ENCODE measurements at regions not wholly inside any gene's neighbourhood (a gene's known extent, or its start where the extent isn't known, plus 50 kb on each side); places are given as distances from the start of the nearest gene placed in this dataset.

DNA sequence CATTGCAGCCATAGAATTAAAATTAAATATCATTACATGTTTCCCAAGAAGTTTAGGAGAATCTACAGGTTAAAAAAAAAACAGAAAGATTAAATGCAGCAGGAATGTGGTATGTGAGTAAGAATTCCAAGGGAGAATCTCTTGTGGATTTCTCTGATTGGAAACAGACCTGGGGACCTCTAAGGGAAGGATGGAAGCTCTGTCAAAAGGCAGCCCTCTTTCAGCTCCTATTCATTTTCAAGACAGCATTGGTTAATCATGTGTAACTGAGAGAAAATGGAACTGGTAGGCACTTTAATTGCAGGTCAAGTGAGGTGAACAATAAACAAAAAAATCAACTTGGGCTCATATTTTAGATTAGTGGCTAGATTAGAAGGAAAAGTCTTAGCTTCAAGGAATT is 81.4 kb upstream of the MTPN start:
- no peak overlapping the region for H3K9ac ChIP-seq (replicated peaks in 1 of 4; ENCODE audit: extremely low read depth in 1 of 4, low read depth in 3 of 4, low read length in 3 of 4)
- H4K20me1 ChIP-seq (replicated peaks in 1 of 2; ENCODE audit: control insufficient read depth in 1 of 2, insufficient read depth in 2 of 2, low read length in 2 of 2), result no peaks in the 10 kb centered on the region
- no peak overlapping the region for H2BK5ac ChIP-seq (ENCODE audit: low read depth, low read length)
- no peaks in the 10 kb centered on the region for H3K79me2 ChIP-seq (ENCODE audit: control insufficient read depth in 1 of 2, insufficient read depth in 2 of 2, low read length in 2 of 2)
- no peak overlapping the region for H4K8ac ChIP-seq (ENCODE audit: extremely low read depth, insufficient read depth, low read length)
- DNase-seq (ENCODE audit: low read depth in 1 of 2, low spot score in 2 of 2) (no peak), FAIRE-seq (no peak)
- no peak overlapping the region for H2AFZ ChIP-seq (ENCODE audit: low read length)
- H3K27ac ChIP-seq (ENCODE audit: low read depth, low read length), result no peak overlapping the region
- H2BK20ac ChIP-seq (ENCODE audit: low read length), result no peak overlapping the region
- H2BK120ac ChIP-seq (replicated peaks; ENCODE audit: low read depth, low read length), result no peak overlapping the region
- ChIA-PET CTCF (ENCODE audit: partially characterized antibody) (interaction anchor here (0.7 kb wide), 1 partner anchor 19 kb away, joined by 4 read pairs; no protein-coding TSS in a partner anchor), POLR2A (ENCODE audit: partially characterized antibody) (interaction anchor here (0.6 kb wide), 1 partner anchor 1417 kb away, joined by 4 read pairs; no protein-coding TSS in a partner anchor)
- no peaks in the 10 kb centered on the region for H3K4me1 ChIP-seq (replicated peaks in 1 of 4; ENCODE audit: control insufficient read depth in 3 of 4, insufficient read depth in 4 of 4, low read length in 3 of 4)
- H3K4me2 ChIP-seq (ENCODE audit: insufficient read depth in 1 of 2, low read depth in 2 of 2, low read length in 2 of 2), result no peak overlapping the region
- H2BK12ac ChIP-seq (ENCODE audit: low read depth, low read length), result no peak overlapping the region
- H4K5ac ChIP-seq (ENCODE audit: insufficient read length, low read depth, low read length), result no peak overlapping the region
- no peak overlapping the region for H3K4me3 ChIP-seq (ENCODE audit: extremely low read depth in 1 of 4, insufficient read depth in 2 of 4, low read depth in 3 of 4, low read length in 4 of 4)
- no peak overlapping the region for H3K23ac ChIP-seq (ENCODE audit: insufficient read length)
- H3K79me1 ChIP-seq (ENCODE audit: low read depth, low read length), result no peaks in the 10 kb centered on the region
- H3K36me3 ChIP-seq (ENCODE audit: control insufficient read depth in 2 of 4, insufficient read depth in 4 of 4, low read length in 3 of 4), result no peaks in the 10 kb centered on the region
- TF ChIP-seq, protein P1, sequence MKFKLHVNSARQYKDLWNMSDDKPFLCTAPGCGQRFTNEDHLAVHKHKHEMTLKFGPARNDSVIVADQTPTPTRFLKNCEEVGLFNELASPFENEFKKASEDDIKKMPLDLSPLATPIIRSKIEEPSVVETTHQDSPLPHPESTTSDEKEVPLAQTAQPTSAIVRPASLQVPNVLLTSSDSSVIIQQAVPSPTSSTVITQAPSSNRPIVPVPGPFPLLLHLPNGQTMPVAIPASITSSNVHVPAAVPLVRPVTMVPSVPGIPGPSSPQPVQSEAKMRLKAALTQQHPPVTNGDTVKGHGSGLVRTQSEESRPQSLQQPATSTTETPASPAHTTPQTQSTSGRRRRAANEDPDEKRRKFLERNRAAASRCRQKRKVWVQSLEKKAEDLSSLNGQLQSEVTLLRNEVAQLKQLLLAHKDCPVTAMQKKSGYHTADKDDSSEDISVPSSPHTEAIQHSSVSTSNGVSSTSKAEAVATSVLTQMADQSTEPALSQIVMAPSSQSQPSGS (IDR thresholded peaks at IDR 0.05; ENCODE audit: low read length), result no peak
- TF ChIP-seq TAF7 (optimal IDR thresholded peaks at IDR 0.05; ENCODE audit: borderline replicate concordance, low read depth, low read length) (no peak), TBP (IDR thresholded peaks at IDR 0.05; ENCODE audit: low read depth, low read length) (no peak), KDM4A (IDR thresholded peaks at IDR 0.05; ENCODE audit: low read depth, low read length, severe bottlenecking) (no peak), RNF2 (IDR thresholded peaks at IDR 0.05; ENCODE audit: borderline replicate concordance, low read depth, low read length, missing control alignments, poor library complexity, severe bottlenecking) (no peak), EP300 (IDR thresholded peaks at IDR 0.05; ENCODE audit: borderline replicate concordance in 1 of 2, low read depth in 2 of 2, low read length in 2 of 2) (no peak), E2F6 (IDR thresholded peaks at IDR 0.05) (no peak), EZH2 (IDR thresholded peaks at IDR 0.05; ENCODE audit: low read depth, low read length, severe bottlenecking) (no peak), TAF1 (IDR thresholded peaks at IDR 0.05; ENCODE audit: low read depth, low read length) (no peak), RXRA (IDR thresholded peaks at IDR 0.05; ENCODE audit: insufficient read depth, low read depth, low read length) (no peak)
- no peaks in the 10 kb centered on the region for H3K23me2 ChIP-seq (ENCODE audit: low read depth, low read length)
- no peak overlapping the region for H3K4ac ChIP-seq (replicated peaks; ENCODE audit: insufficient read length, low read depth, low read length)
- H3K27me3 ChIP-seq (replicated peaks in 1 of 4; ENCODE audit: control insufficient read depth in 3 of 4, extremely low read depth in 1 of 4, insufficient read depth in 3 of 4, low read length in 3 of 4), result no peaks in the 10 kb centered on the region
- no peak overlapping the region for H3K56ac ChIP-seq (replicated peaks; ENCODE audit: insufficient read length, low read depth, low read length)
- H2AK5ac ChIP-seq (ENCODE audit: low read depth, low read length), result no peak overlapping the region
- H2BK15ac ChIP-seq (ENCODE audit: low read length), result no peak overlapping the region
- no peaks in the 10 kb centered on the region for H3K9me3 ChIP-seq (ENCODE audit: insufficient read depth in 2 of 2, low read depth in 1 of 2, low read length in 1 of 2)
- H4K91ac ChIP-seq (replicated peaks; ENCODE audit: insufficient read length, low read length), result no peak overlapping the region
- no peak overlapping the region for H3K18ac ChIP-seq (ENCODE audit: extremely low read depth, low read length)
- no peak overlapping the region for H3K14ac ChIP-seq (ENCODE audit: insufficient read length)
